GM21825 (cell line): ENCODE measurements at regions not wholly inside any gene's neighbourhood (a gene's known extent, or its start where the extent isn't known, plus 50 kb on each side); places are given as distances from the start of the nearest gene placed in this dataset.
A peak's percentile ranks its signal among the peaks of the same experiment; 100 is the strongest.
"Not testable (repeated sequence)": the region's sequence is repeated elsewhere in the genome, so short reads cannot be mapped to it uniquely, and the experiment has no call there.

Experiments used
- ATAC-seq: cut with Tn5 transposase; IDR thresholded peaks from one replicate; pipeline ENCODE4 v1.9.1; 2021; ENCODE audit warnings: mild to moderate bottlenecking, moderate library complexity; ENCODE audit not compliant: unreplicated experiment

- no peak for ATAC-seq
These were observed 226.7 kb upstream of the ZSWIM2 start for GRCh38 chr2:187075671-187076070.

GRCh38 chr2:187075199-187075635, 226.2 kb upstream of the ZSWIM2 start:
- ATAC-seq = no peak

GRCh38 chr2:187058198-187058597, 209.2 kb upstream of the ZSWIM2 start:
- no peak for ATAC-seq

DNA sequence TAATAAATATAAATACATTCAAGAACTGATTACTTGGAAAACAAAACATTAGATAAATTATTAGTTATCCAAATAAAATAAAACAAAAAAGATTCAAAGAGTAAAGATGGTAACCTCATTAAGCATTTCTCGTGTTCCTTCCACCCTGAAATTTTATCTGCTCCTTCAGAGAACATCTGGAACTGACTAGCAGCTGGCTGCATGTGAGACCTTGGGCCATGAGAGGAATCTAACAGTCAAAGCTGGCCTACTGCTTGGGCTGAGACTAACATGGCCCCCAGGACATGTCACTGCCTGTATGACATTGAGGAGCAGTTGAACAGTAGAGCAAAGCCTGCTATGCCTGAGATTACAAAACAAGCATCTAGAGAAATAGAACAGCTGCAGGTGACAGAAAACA, 208.5 kb upstream of the ZSWIM2 start:
- no peak for ATAC-seq

DNA sequence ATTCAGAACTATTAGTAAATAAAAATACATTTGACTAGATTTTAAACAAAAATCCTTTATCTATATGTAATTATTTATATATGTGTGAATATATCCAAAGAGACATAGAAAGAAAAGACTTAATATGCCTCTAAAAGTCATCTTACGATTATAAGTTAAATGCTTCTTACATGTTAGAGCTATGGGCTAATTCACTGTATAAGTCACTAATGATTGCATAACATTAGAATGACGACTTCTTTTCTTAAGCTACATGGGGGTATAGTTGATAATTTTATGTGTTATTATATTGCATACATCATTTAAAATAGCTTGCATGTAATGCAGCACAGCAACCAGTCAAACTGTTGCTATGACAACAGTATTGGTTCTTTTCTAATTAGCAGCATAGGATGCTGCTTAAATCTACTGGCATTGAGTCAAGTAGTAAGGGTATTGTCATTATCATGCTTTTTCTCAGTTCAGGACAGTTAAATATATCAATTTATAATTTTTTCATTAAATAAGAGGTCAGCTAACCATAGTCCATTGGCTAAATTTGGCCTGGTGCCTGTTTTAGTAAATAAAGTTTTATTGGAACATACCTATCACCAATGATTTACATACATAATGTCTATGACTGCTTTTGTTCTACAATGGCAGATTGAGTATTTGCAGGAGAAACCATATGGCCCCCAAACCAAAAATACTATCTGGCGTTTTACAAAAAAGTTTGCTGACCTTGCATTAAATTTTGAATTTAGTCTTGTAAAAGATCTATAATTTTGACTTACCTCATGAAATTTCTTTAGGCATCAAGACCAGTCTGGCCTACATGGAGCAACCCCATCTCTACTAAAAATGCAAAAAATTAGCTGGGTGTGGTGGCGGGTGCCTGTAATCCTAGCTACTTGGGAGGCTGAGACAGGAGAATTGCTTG, 207.7 kb upstream of the ZSWIM2 start:
- no peak for ATAC-seq

DNA sequence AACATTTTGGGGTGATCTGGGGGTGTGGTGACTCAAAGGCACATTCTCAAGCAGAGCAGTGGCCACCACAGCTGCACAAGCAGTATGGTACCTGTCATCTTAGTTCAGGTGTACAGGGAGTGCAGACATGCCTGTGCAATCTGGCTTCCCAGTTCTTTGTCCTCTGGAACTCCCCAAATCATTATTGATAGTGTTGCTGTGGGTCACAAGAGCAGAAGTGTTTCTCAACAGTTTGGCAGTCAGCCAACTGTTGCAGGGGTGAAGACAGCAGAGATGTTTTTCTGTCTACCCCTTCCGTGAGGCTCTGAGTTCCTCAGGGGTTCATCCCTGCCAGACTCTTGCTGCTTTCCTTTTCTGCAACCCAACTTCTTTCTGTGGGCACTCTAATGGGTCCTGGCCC, 206.5 kb upstream of the ZSWIM2 start:
- no peak for ATAC-seq

GRCh38 chr2:187054501-187055319, 205.7 kb upstream of the ZSWIM2 start:
- no peak for ATAC-seq

DNA sequence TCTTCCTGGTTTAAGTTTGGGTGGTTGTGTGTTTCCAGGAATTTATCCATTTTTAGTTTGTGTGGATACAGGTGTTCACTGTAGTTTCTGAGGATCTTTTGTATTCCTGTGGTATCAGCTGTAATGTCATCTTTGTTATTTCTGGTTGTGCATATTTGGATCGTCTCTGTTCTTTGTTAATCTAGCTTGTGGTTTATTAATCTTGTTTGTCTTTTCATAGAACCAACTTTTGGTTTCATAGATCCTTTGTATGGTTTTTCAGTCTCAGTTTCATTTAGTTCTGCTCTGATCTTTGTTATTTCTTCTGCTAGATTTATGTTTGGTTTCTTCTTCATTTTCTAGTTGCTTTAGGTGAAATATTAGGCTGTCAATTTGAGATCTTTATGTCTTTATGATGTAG, 202.4 kb upstream of the ZSWIM2 start:
- peak; percentile 90 for ATAC-seq

GRCh38 chr2:187050409-187050998, 201.5 kb upstream of the ZSWIM2 start:
- no peak for ATAC-seq

GRCh38 chr2:187037310-187037709, 188.3 kb upstream of the ZSWIM2 start:
- no peak for ATAC-seq

DNA sequence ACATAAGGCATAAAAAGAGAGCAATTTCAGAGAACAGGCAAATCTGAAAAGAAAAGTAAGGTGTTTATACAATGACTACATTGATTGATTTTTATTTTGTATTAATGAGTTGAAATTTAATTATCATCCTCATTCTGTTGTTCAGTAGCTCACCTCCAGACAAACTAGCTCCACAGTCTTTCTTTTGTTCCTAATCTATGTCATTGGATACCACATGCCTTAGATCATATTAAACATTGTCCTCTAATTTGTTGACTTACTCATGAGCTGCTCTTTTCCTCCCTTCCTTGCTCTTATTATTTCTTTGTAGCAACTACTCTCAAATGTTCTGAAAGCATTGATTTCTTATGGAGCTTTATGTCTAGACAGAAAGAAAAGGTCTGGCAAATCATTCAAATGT, 185.5 kb upstream of the ZSWIM2 start:
- no peak for ATAC-seq

GRCh38 chr2:187024739-187025138, 175.8 kb upstream of the ZSWIM2 start:
- no peak for ATAC-seq

GRCh38 chr2:187023996-187024395, 175.0 kb upstream of the ZSWIM2 start:
- ATAC-seq = not testable (repeated sequence)

- ATAC-seq = no peak
These were observed 168.5 kb upstream of the ZSWIM2 start for GRCh38 chr2:187017438-187017837.

- ATAC-seq = no peak
These were observed 164.1 kb upstream of the ZSWIM2 start for GRCh38 chr2:187013058-187013457.

- ATAC-seq = no peak
These were observed 162.3 kb upstream of the ZSWIM2 start for GRCh38 chr2:187011206-187011832.

- ATAC-seq = no peak
These were observed 160.7 kb upstream of the ZSWIM2 start for GRCh38 chr2:187009483-187010239.

GRCh38 chr2:187008111-187008510, 159.1 kb upstream of the ZSWIM2 start:
- no peak for ATAC-seq

- no peak for ATAC-seq
These were observed 154.6 kb upstream of the ZSWIM2 start for GRCh38 chr2:187003611-187004010.

- ATAC-seq = no peak
These were observed 154.1 kb upstream of the ZSWIM2 start for GRCh38 chr2:187003038-187003554.
